ENCODE measurements at regions not wholly inside any gene's neighbourhood (a gene's known extent, or its start where the extent isn't known, plus 50 kb on each side); places are given as distances from the start of the nearest gene placed in this dataset.

DNA sequence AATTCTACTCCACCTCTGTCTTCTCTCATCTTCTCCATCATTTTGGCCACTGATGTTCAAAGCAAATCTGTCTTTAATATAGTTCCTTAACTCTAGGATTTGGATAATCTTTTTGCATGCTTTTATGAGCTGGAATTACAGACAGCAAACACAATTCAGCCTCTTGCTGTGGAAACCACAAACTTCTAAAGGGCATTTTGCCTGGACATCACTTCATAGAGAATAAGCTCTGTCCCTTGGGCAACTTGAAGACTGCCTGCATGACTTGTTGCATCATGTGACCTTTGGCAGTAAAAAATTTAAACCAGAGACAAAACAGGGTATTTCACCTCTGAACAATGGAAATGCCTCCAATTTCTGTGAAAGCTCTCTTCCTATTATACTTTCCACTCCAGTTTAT, 74.1 kb upstream of the HDDC2 start:
- no peaks in the 10 kb centered on the region for H3K79me2 ChIP-seq (replicated peaks; ENCODE audit: insufficient read depth)
- no peaks in the 10 kb centered on the region for H4K20me1 ChIP-seq (replicated peaks; ENCODE audit: insufficient read depth)
- H3K36me3 ChIP-seq (ENCODE audit: insufficient read depth), result no peaks in the 10 kb centered on the region
- H3K4me3 ChIP-seq, result no peak overlapping the region
- no peaks in the 10 kb centered on the region for H3F3A ChIP-seq (replicated peaks; ENCODE audit: low read depth)
- Mint-ChIP-seq H3K9me3 (no peaks in the 10 kb centered on the region), H3K27me3 (ENCODE audit: insufficient read depth, low read depth, poor library complexity) (no peaks in the 10 kb centered on the region), H3K4me1 (peaks cover 7% of the 10 kb centered on the region), H3K4me3 (no peak overlapping the region), H3K27ac (no peak overlapping the region), H3K36me3 (ENCODE audit: low read depth) (no peaks in the 10 kb centered on the region)
- no peaks in the 10 kb centered on the region; the same call in 1 of the 2 replicates for H3K9me2 ChIP-seq (ENCODE audit: insufficient read depth)
- DNase-seq (ENCODE audit: low spot score) (no peak), ATAC-seq (no peak)
- H3K27me3 ChIP-seq (ENCODE audit: insufficient read depth), result no peaks in the 10 kb centered on the region
- no peak overlapping the region for H3K4me2 ChIP-seq
- H3K27ac ChIP-seq (ENCODE audit: low read depth), result no peak overlapping the region
- no peak for TF ChIP-seq POLR2AphosphoS5 (IDR thresholded peaks at IDR 0.05; ENCODE audit: low read depth)
- TF ChIP-seq NANOG (IDR thresholded peaks at IDR 0.05; ENCODE audit: borderline replicate concordance), result no peak
- TF ChIP-seq ZNF114 (CRISPR knock-in tag; IDR thresholded peaks at IDR 0.05), result no peak
- no peak for TF ChIP-seq JUNB (IDR thresholded peaks at IDR 0.05; ENCODE audit: unreplicated experiment)
- TF ChIP-seq ZNF331 (CRISPR knock-in tag; IDR thresholded peaks at IDR 0.05; ENCODE audit: low read depth), result no peak
- TF ChIP-seq, protein P1, sequence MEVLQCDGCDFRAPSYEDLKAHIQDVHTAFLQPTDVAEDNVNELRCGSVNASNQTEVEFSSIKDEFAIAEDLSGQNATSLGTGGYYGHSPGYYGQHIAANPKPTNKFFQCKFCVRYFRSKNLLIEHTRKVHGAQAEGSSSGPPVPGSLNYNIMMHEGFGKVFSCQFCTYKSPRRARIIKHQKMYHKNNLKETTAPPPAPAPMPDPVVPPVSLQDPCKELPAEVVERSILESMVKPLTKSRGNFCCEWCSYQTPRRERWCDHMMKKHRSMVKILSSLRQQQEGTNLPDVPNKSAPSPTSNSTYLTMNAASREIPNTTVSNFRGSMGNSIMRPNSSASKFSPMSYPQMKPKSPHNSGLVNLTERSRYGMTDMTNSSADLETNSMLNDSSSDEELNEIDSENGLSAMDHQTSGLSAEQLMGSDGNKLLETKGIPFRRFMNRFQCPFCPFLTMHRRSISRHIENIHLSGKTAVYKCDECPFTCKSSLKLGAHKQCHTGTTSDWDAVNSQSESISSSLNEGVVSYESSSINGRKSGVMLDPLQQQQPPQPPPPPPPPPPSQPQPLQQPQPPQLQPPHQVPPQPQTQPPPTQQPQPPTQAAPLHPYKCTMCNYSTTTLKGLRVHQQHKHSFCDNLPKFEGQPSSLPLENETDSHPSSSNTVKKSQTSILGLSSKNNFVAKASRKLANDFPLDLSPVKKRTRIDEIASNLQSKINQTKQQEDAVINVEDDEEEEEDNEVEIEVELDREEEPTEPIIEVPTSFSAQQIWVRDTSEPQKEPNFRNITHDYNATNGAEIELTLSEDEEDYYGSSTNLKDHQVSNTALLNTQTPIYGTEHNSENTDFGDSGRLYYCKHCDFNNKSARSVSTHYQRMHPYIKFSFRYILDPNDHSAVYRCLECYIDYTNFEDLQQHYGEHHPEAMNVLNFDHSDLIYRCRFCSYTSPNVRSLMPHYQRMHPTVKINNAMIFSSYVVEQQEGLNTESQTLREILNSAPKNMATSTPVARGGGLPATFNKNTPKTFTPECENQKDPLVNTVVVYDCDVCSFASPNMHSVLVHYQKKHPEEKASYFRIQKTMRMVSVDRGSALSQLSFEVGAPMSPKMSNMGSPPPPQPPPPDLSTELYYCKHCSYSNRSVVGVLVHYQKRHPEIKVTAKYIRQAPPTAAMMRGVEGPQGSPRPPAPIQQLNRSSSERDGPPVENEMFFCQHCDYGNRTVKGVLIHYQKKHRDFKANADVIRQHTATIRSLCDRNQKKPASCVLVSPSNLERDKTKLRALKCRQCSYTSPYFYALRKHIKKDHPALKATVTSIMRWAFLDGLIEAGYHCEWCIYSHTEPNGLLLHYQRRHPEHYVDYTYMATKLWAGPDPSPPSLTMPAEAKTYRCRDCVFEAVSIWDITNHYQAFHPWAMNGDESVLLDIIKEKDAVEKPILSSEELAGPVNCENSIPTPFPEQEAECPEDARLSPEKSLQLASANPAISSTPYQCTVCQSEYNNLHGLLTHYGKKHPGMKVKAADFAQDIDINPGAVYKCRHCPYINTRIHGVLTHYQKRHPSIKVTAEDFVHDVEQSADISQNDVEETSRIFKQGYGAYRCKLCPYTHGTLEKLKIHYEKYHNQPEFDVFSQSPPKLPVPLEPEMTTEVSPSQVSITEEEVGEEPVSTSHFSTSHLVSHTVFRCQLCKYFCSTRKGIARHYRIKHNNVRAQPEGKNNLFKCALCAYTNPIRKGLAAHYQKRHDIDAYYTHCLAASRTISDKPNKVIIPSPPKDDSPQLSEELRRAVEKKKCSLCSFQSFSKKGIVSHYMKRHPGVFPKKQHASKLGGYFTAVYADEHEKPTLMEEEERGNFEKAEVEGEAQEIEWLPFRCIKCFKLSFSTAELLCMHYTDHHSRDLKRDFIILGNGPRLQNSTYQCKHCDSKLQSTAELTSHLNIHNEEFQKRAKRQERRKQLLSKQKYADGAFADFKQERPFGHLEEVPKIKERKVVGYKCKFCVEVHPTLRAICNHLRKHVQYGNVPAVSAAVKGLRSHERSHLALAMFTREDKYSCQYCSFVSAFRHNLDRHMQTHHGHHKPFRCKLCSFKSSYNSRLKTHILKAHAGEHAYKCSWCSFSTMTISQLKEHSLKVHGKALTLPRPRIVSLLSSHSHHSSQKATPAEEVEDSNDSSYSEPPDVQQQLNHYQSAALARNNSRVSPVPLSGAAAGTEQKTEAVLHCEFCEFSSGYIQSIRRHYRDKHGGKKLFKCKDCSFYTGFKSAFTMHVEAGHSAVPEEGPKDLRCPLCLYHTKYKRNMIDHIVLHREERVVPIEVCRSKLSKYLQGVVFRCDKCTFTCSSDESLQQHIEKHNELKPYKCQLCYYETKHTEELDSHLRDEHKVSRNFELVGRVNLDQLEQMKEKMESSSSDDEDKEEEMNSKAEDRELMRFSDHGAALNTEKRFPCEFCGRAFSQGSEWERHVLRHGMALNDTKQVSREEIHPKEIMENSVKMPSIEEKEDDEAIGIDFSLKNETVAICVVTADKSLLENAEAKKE (CRISPR knock-in tag; IDR thresholded peaks at IDR 0.05), result no peak
- H2AFZ ChIP-seq, result no peak overlapping the region
- no peaks in the 10 kb centered on the region; the same call in 1 of the 2 replicates for H3K4me1 ChIP-seq (ENCODE audit: insufficient read depth)

- H3K27ac ChIP-seq (ENCODE audit: low read depth), result no peak overlapping the region
- 0 out of 2 replicates have a peak overlapping the region, but pooled peaks have one; percentile 25 for H2AFZ ChIP-seq
- no peak overlapping the region for H3K4me2 ChIP-seq
- no peak for ATAC-seq
- DNase-seq (ENCODE audit: low spot score), result no peak
- no peaks in the 10 kb centered on the region; the same call in 1 of the 2 replicates for H3K9me2 ChIP-seq (ENCODE audit: insufficient read depth)
- no peaks in the 10 kb centered on the region for H4K20me1 ChIP-seq (replicated peaks; ENCODE audit: insufficient read depth)
- Mint-ChIP-seq H3K4me1 (peaks cover 7% of the 10 kb centered on the region), H3K27ac (no peak overlapping the region), H3K27me3 (ENCODE audit: insufficient read depth, low read depth, poor library complexity) (no peaks in the 10 kb centered on the region), H3K9me3 (no peaks in the 10 kb centered on the region), H3K4me3 (no peak overlapping the region), H3K36me3 (ENCODE audit: low read depth) (no peaks in the 10 kb centered on the region)
- no peaks in the 10 kb centered on the region for H3K36me3 ChIP-seq (ENCODE audit: insufficient read depth)
- H3K27me3 ChIP-seq (ENCODE audit: insufficient read depth), result no peaks in the 10 kb centered on the region
- H3K4me3 ChIP-seq, result no peak overlapping the region
- H3K4me1 ChIP-seq (ENCODE audit: insufficient read depth), result no peaks in the 10 kb centered on the region; the same call in 1 of the 2 replicates
- H3F3A ChIP-seq (replicated peaks; ENCODE audit: low read depth), result no peaks in the 10 kb centered on the region
- H3K79me2 ChIP-seq (replicated peaks; ENCODE audit: insufficient read depth), result no peaks in the 10 kb centered on the region
- TF ChIP-seq, protein P2, sequence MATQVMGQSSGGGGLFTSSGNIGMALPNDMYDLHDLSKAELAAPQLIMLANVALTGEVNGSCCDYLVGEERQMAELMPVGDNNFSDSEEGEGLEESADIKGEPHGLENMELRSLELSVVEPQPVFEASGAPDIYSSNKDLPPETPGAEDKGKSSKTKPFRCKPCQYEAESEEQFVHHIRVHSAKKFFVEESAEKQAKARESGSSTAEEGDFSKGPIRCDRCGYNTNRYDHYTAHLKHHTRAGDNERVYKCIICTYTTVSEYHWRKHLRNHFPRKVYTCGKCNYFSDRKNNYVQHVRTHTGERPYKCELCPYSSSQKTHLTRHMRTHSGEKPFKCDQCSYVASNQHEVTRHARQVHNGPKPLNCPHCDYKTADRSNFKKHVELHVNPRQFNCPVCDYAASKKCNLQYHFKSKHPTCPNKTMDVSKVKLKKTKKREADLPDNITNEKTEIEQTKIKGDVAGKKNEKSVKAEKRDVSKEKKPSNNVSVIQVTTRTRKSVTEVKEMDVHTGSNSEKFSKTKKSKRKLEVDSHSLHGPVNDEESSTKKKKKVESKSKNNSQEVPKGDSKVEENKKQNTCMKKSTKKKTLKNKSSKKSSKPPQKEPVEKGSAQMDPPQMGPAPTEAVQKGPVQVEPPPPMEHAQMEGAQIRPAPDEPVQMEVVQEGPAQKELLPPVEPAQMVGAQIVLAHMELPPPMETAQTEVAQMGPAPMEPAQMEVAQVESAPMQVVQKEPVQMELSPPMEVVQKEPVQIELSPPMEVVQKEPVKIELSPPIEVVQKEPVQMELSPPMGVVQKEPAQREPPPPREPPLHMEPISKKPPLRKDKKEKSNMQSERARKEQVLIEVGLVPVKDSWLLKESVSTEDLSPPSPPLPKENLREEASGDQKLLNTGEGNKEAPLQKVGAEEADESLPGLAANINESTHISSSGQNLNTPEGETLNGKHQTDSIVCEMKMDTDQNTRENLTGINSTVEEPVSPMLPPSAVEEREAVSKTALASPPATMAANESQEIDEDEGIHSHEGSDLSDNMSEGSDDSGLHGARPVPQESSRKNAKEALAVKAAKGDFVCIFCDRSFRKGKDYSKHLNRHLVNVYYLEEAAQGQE (IDR thresholded peaks at IDR 0.05; ENCODE audit: unreplicated experiment), result no peak
- TF ChIP-seq ZNF114 (CRISPR knock-in tag; IDR thresholded peaks at IDR 0.05) (no peak), EZH2 (IDR thresholded peaks at IDR 0.05; ENCODE audit: low read depth, unreplicated experiment) (no peak), JUNB (IDR thresholded peaks at IDR 0.05; ENCODE audit: unreplicated experiment) (no peak)
- TF ChIP-seq, protein P3, sequence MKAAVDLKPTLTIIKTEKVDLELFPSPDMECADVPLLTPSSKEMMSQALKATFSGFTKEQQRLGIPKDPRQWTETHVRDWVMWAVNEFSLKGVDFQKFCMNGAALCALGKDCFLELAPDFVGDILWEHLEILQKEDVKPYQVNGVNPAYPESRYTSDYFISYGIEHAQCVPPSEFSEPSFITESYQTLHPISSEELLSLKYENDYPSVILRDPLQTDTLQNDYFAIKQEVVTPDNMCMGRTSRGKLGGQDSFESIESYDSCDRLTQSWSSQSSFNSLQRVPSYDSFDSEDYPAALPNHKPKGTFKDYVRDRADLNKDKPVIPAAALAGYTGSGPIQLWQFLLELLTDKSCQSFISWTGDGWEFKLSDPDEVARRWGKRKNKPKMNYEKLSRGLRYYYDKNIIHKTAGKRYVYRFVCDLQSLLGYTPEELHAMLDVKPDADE (IDR thresholded peaks at IDR 0.05), result no peak
Observed at GRCh38 chr6:125377621-125378020, 75.9 kb upstream of the HDDC2 start.

Measured in GM23338 (cell line).